Astrocyte (in vitro differentiated cells and primary cell): ENCODE measurements at regions not wholly inside any gene's neighbourhood (a gene's known extent, or its start where the extent isn't known, plus 50 kb on each side); places are given as distances from the start of the nearest gene placed in this dataset.

ENCODE experiments used
- CTCF ChIP-seq: IDR thresholded peaks from 2 replicates; pipeline ENCODE4 v1.5.1; 2011; ENCODE audit warnings: low read depth, mild to moderate bottlenecking, inconsistent platforms, low read length, moderate library complexity; ENCODE audit not compliant: insufficient read depth
- EZH2 ChIP-seq: IDR thresholded peaks from 2 replicates; pipeline ENCODE4 v1.6.1; 2012; ENCODE audit warnings: mild to moderate bottlenecking, low read length, inconsistent platforms; ENCODE audit not compliant: insufficient read depth

- TF ChIP-seq CTCF (no peak), EZH2 (no peak)
Observed at GRCh38 chr6:66307490-66307889, 600.5 kb upstream of the EYS start.
